PC-9 (cell line): ENCODE measurements at regions not wholly inside any gene's neighbourhood (a gene's known extent, or its start where the extent isn't known, plus 50 kb on each side); places are given as distances from the start of the nearest gene placed in this dataset.

ENCODE experiments used
- BruUV-seq: library from RNA; stranded (reverse); fragments of 400-500 nt; replicated peaks from 2 replicates; lab custom pipeline; 2021; lab: Mats Ljungman, UMichigan
- CTCF ChIA-PET: fragments of 300-600 bp; sonication (Branson Sonifier 250); formaldehyde crosslinking; loops from one replicate; lab custom pipeline; 2022; ENCODE audit warnings: antibody characterized with exemption; lab: Charles Lee
- POLR2A ChIA-PET: fragments of 300-600 bp; sonication (Branson Sonifier 250); formaldehyde crosslinking; loops from one replicate; lab custom pipeline; 2022; ENCODE audit warnings: antibody characterized with exemption; ENCODE audit not compliant: unreplicated experiment; lab: Charles Lee
- DNase-seq, 2 experiments: peaks; one replicate each; pipeline versions ENCODE4 v3.0.0 to v3.0.0-alpha.2; 2015 to 2022; ENCODE audit warnings: mixed read lengths in 1 of 2
- H2AFZ ChIP-seq: fragments of 200-600 bp; sonication (generic); 2 replicates; pipeline ENCODE4 v1.8.1; 2017; ENCODE audit warnings: antibody characterized with exemption
- H3F3A ChIP-seq: fragments of 200-600 bp; sonication (generic); 2 replicates; pipeline ENCODE4 v1.8.1; 2017; ENCODE audit warnings: antibody characterized with exemption, mild to moderate bottlenecking, low read depth; ENCODE audit not compliant: insufficient read depth
- H3K27ac ChIP-seq: fragments of 200-600 bp; sonication (generic); 2 replicates; pipeline ENCODE4 v1.6.1; 2016; ENCODE audit warnings: mixed run types
- H3K27me3 ChIP-seq: fragments of 200-600 bp; sonication (generic); 2 replicates; pipeline ENCODE4 v1.6.1; 2016; ENCODE audit warnings: low read depth, mixed run types; ENCODE audit not compliant: insufficient read depth
- H3K36me3 ChIP-seq: fragments of 200-600 bp; sonication (generic); 2 replicates; pipeline ENCODE4 v1.6.1; 2016; ENCODE audit warnings: low read depth, mixed run types
- H3K4me1 ChIP-seq: fragments of 200-600 bp; sonication (generic); replicated peaks from 2 replicates; pipeline ENCODE4 v1.6.1; 2016; ENCODE audit warnings: mixed run types; ENCODE audit not compliant: insufficient read depth
- H3K4me2 ChIP-seq: fragments of 200-600 bp; sonication (generic); 2 replicates; pipeline ENCODE4 v1.6.1; 2017; ENCODE audit warnings: mixed run types
- H3K4me3 ChIP-seq: fragments of 200-600 bp; sonication (generic); 2 replicates; pipeline ENCODE4 v1.6.1; 2016; ENCODE audit warnings: mixed run types
- H3K79me2 ChIP-seq: fragments of 200-600 bp; sonication (generic); 2 replicates; pipeline ENCODE4 v1.6.1; 2017; ENCODE audit warnings: low read depth, mixed run types
- H3K9me2 ChIP-seq: fragments of 200-600 bp; sonication (generic); 2 replicates; pipeline ENCODE4 v1.8.1; 2017; ENCODE audit warnings: mild to moderate bottlenecking; ENCODE audit not compliant: insufficient read depth
- H3K9me3 ChIP-seq: fragments of 200-600 bp; sonication (generic); 2 replicates; pipeline ENCODE4 v1.8.1; 2016; ENCODE audit warnings: low read depth; ENCODE audit not compliant: insufficient read depth
- H4K20me1 ChIP-seq: fragments of 200-600 bp; sonication (generic); 2 replicates; pipeline ENCODE4 v1.8.1; 2017; ENCODE audit not compliant: insufficient read depth
- CTCF ChIP-seq: fragments of 200-600 bp; sonication (generic); conservative IDR thresholded peaks from 2 replicates; pipeline ENCODE4 v1.6.1; 2017; ENCODE audit warnings: mixed run types, antibody characterized with exemption, mild to moderate bottlenecking, moderate library complexity
- EZH2 ChIP-seq: fragments of 200-600 bp; sonication (generic); IDR thresholded peaks from 2 replicates; pipeline ENCODE4 v1.8.0; 2017; ENCODE audit warnings: antibody characterized with exemption, low read depth
- intact Hi-C: fragments of 100-400 bp; cut with micrococcal nuclease; formaldehyde crosslinking; loops from one replicate; pipeline ENCODE4 v1.10.0; 2022; ENCODE audit not compliant: unreplicated experiment

- Histone ChIP-seq H3K4me3 (no peak overlapping the region), H3K36me3 (no peaks in the 10 kb centered on the region), H3F3A (no peaks in the 10 kb centered on the region), H3K27me3 (no peaks in the 10 kb centered on the region), H2AFZ (0 out of 2 replicates have a peak overlapping the region, but pooled peaks have one; percentile 23), H3K9me3 (no peaks in the 10 kb centered on the region; the same call in 1 of the 2 replicates), H3K79me2 (no peaks in the 10 kb centered on the region), H4K20me1 (no peaks in the 10 kb centered on the region), H3K27ac (no peak overlapping the region), H3K4me2 (peak overlapping the region; percentile 25; the same call in 1 of the 2 replicates), H3K9me2 (no peaks in the 10 kb centered on the region), H3K4me1 (peaks cover 13% of the 10 kb centered on the region)
- intact Hi-C loops, result no loop called here
- CTCF ChIA-PET, result no interaction called here
- no peak for DNase-seq
- no TSS peak for BruUV-seq
- TF ChIP-seq CTCF, result no peak
- TF ChIP-seq EZH2, result no peak
- POLR2A ChIA-PET, result no interaction called here
These were observed 112.2 kb upstream of the SLC4A7 start for GRCh38 chr3:27596334-27596841.

- Histone ChIP-seq H3K4me2 (0 out of 2 replicates have a peak overlapping the region, but pooled peaks have one; percentile 33), H3K79me2 (no peaks in the 10 kb centered on the region), H4K20me1 (no peaks in the 10 kb centered on the region), H3K36me3 (no peaks in the 10 kb centered on the region), H3F3A (0 out of 2 replicates have a peak, but pooled peaks cover 4% of the 10 kb centered on the region), H3K27ac (no peak overlapping the region), H3K27me3 (no peaks in the 10 kb centered on the region), H3K9me3 (no peaks in the 10 kb centered on the region; the same call in 1 of the 2 replicates), H3K4me3 (no peak overlapping the region), H2AFZ (peak overlapping the region; percentile 66; the same call in 1 of the 2 replicates), H3K9me2 (no peaks in the 10 kb centered on the region), H3K4me1 (peaks cover 24% of the 10 kb centered on the region)
- intact Hi-C loops, result no loop called here
- POLR2A ChIA-PET, result no interaction called here
- CTCF ChIA-PET, result no interaction called here
- TF ChIP-seq EZH2 (no peak), CTCF (no peak)
- no peak for DNase-seq
- no TSS peak for BruUV-seq
These were observed 110.0 kb upstream of the SLC4A7 start for GRCh38 chr3:27594096-27594690.

DNA sequence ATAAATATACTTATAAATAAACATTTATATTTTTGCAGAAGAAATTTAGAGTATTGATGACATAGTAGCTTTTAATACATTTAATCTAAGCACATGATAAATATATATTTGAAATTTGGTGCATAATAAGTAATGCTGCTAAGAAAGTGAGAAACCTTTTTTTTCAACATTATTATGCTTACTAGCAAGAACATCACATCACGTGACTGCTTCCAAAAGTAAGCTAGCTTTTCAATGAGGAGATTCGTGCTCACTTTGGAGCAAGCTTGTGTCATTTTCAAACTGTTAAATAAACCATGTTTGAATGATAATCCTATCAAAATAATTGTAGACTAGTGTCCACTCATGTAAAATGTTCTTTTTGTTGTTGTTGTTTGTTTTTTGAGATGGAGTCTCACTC is 109.0 kb upstream of the SLC4A7 start:
- no peak overlapping the region for H3K27ac ChIP-seq
- H3K4me3 ChIP-seq, result no peak overlapping the region
- CTCF ChIA-PET, result no interaction called here
- H3K4me1 ChIP-seq, result peaks cover 24% of the 10 kb centered on the region
- no peak for TF ChIP-seq EZH2
- TF ChIP-seq CTCF, result no peak
- H3F3A ChIP-seq, result 0 out of 2 replicates have a peak, but pooled peaks cover 4% of the 10 kb centered on the region
- H2AFZ ChIP-seq, result no peak overlapping the region
- H3K36me3 ChIP-seq, result no peaks in the 10 kb centered on the region
- no peaks in the 10 kb centered on the region for H3K79me2 ChIP-seq
- DNase-seq, result no peak
- H3K9me3 ChIP-seq, result no peaks in the 10 kb centered on the region; the same call in 1 of the 2 replicates
- intact Hi-C loops, result no loop called here
- H3K27me3 ChIP-seq, result no peaks in the 10 kb centered on the region
- no peaks in the 10 kb centered on the region for H3K9me2 ChIP-seq
- no peaks in the 10 kb centered on the region for H4K20me1 ChIP-seq
- BruUV-seq, result no TSS peak
- no peak overlapping the region for H3K4me2 ChIP-seq
- POLR2A ChIA-PET, result no interaction called here
